GM20000 (cell line): ENCODE measurements at regions not wholly inside any gene's neighbourhood (a gene's known extent, or its start where the extent isn't known, plus 50 kb on each side); places are given as distances from the start of the nearest gene placed in this dataset.
"Not testable (repeated sequence)": the region's sequence is repeated elsewhere in the genome, so short reads cannot be mapped to it uniquely, and the experiment has no call there.

ENCODE experiments used
- DNase-seq: peaks from one replicate; pipeline ENCODE4 v3.0.0; 2012; ENCODE audit warnings: low spot score
- TF ChIP-seq, protein P1 (sequence below): IDR thresholded peaks from 2 replicates; pipeline ENCODE4 v1.5.1; 2012; ENCODE audit warnings: mild to moderate bottlenecking, control low read depth; ENCODE audit errors: extremely low read depth, missing control alignments

DNA sequence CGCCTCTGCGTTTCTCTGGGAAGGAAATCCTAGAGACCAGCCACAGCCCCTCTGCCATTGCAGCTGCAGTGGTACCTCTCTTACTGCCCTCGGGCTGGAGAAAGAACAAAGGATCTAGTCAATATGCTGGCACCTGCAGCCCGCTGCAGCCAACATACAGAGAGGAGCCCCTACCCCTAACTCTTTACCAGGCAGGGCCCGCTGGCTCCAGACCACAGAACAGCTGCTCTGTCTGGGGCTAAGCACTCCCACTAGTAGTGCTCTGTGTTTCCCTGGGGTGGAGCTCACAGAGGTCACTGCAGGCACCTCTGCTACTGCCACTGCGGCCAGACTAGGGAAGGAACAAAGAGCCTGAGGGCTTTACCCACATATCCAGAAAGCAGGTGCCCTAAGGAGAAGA is 93.8 kb upstream of the IMPG1 start:
- TF ChIP-seq, protein P1, sequence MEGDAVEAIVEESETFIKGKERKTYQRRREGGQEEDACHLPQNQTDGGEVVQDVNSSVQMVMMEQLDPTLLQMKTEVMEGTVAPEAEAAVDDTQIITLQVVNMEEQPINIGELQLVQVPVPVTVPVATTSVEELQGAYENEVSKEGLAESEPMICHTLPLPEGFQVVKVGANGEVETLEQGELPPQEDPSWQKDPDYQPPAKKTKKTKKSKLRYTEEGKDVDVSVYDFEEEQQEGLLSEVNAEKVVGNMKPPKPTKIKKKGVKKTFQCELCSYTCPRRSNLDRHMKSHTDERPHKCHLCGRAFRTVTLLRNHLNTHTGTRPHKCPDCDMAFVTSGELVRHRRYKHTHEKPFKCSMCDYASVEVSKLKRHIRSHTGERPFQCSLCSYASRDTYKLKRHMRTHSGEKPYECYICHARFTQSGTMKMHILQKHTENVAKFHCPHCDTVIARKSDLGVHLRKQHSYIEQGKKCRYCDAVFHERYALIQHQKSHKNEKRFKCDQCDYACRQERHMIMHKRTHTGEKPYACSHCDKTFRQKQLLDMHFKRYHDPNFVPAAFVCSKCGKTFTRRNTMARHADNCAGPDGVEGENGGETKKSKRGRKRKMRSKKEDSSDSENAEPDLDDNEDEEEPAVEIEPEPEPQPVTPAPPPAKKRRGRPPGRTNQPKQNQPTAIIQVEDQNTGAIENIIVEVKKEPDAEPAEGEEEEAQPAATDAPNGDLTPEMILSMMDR, result no peak
- DNase-seq, result no peak

DNA sequence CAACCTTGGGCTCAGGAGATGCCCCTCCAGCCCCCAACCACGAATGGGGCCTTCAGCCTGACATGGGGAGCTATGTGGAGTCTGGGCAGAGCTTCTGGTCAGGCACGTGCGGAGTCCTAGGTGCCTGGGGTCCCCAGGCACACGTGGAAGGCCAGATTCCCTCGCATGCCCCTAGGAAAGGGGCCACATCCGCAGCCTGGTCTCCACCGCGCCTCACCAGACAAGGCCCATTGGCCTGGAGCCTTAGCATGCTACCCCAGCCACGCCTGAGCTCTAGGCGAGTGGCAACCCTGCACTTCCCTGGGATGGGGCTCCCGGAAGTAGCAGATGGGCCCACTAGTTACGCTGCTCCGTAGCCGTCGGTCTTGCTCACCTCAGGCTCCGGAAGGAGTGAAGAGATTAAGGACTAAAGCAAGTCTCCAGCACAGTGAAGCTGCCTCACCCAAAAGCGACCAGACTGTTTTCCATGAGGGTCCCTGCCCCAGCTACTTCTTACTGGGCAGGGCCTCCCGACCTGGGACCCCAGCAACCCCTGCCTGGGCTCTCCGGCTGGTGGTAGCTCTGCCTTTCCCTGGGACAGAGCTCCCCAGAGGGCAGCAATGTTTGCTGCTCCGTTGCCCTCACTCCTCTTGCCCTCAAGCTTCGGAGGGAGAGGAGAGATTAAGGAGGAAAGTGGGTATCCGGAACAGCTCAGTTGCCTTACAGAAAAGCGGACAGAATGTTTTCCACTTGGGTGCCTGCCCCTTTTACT is 93.2 kb upstream of the IMPG1 start:
- TF ChIP-seq, protein P1, result no peak
- DNase-seq, result no peak

DNA sequence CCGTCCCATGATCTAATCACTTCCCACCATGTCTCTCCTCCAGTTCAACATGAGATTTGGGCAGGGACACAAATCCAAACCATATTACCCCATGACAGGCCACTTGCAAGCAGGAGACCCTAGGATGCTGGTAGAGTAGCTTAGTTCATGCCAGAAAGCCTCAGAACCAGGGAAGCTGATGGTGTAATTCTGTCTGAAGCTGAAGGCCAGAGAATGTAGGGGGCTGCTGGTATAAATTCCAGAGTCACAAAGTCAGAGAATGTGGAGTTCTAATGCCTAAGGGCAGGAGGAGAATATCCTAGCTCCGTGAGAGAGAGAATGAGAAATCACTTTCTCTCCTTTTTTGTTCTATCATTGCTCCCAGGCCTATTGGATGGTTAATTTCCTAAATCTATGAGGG is 90.3 kb upstream of the IMPG1 start:
- no peak for DNase-seq
- TF ChIP-seq, protein P1, result no peak

DNA sequence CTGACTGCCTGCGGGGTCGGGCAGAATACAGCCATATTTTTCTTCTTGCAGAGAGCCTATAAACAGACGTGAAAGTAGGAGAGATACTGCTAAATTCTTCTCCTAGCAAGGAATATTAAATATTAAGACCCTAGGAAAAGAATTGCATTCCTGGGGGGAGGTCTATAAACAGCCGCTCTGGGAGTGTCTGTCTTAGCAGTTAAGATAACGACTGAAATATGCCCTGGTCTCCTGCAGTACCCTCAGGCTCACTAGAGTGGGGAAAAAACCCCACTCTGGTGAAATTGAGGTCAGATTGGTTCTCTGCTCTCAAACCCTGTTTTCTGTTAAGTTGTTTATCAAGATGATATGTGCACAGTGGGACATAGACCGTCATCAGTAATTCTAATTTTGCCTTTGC is 85.3 kb upstream of the IMPG1 start:
- not testable (repeated sequence) for DNase-seq

DNA sequence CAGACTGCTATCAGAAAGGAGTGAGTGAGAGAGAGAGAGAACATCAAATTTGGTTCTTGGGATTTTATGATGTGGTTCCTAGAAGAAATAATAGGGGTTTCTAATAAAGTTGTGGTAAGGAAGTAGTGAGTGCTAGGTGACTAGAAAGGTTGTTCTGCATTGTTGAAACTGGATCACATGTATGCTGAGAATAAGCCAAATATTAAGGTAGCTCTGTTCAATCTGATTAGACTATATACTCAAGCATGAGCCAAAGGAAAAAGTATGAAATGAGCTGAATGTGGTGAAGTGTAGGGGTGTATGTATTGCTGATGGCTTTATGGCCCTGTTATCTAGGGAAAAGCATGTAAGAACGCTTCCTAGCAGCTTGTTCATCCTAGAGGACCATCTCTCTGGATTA is 63.0 kb upstream of the IMPG1 start:
- DNase-seq, result no peak
- TF ChIP-seq, protein P1, result no peak

DNA sequence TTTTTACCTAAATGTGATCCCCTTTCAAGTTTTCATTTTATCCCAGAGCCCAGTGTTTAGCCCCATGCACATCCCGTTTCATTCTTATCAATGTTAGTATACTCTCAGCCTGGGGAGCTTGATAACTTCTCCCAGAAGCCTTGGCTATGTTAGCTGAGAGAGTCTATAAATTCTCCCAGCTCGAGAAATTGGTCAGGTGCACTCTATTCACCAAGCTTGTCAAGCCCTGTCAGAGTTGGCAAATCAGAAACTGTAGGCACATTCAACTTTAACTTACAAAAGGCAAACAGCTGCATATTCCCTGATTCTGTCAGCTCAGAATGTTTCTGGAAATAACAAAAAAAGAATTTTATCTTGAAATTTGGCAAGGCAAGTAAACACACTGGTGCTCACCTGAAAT is 62.2 kb upstream of the IMPG1 start:
- DNase-seq, result no peak

DNA sequence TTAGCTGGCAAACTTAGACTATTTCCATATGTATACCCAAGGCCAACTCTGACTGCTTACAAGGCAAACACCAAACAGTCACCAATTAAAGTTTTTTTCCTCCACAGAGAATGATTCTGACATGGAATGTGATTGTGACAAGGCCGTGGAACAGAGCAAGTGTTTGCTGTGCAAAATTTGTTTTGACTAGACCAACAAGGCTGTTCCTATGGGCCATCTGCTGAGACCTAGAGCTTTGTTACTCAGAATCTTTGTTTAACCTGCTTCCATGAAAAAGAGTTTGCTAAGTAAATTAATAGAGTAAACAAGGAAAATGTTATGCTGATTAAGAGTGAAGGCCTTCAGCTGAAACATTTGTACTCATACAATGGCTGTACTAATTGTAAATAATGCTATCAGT is 51.6 kb upstream of the IMPG1 start:
- DNase-seq, result no peak
- TF ChIP-seq, protein P1, result no peak

More for the DNA sequence above, 62.2 kb upstream of the IMPG1 start:
- TF ChIP-seq, protein P1, result no peak
